Epithelial cell of prostate (primary cell): ENCODE measurements at regions not wholly inside any gene's neighbourhood (a gene's known extent, or its start where the extent isn't known, plus 50 kb on each side); places are given as distances from the start of the nearest gene placed in this dataset.

Experiments used
- DNase-seq: peaks from one replicate; pipeline ENCODE4 v3.0.0-alpha.2; 2011; ENCODE audit warnings: low read depth, low spot score
- H3K27ac ChIP-seq: fragments of 450-650 bp; 2 replicates; pipeline ENCODE4 v1.5.1; 2017; ENCODE audit warnings: mild to moderate bottlenecking

- DNase-seq: no peak
- H3K27ac ChIP-seq: no peak overlapping the region
These were observed 191.4 kb downstream of the TM2D1 start for GRCh38 chr1:61533546-61533945.

DNA sequence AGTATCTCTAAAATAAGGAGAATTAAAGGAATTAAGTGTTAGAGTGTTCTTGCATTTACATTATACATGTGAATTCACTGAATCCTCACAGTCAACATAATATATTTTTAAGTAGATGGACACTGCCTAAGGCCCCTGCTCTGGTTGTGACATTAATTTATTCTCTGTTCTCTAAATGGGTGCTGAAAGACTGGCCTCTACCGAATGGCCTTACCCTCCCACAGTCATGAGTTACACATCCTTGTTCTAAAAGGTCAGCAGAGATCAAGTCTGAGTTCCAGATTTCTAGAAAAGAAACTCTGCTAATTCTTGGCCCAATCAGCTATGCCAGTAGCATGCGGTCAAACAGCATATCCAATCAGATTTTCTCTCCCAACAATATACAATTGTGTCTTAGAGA, 193.2 kb downstream of the TM2D1 start:
- DNase-seq: no peak
- H3K27ac ChIP-seq: no peak overlapping the region

- H3K27ac ChIP-seq: no peak overlapping the region
- DNase-seq: no peak
These were observed 200.9 kb downstream of the TM2D1 start for GRCh38 chr1:61523893-61524605.

- no peak overlapping the region for H3K27ac ChIP-seq
- no peak for DNase-seq
These were observed 201.7 kb downstream of the TM2D1 start for GRCh38 chr1:61523229-61523628.

DNA sequence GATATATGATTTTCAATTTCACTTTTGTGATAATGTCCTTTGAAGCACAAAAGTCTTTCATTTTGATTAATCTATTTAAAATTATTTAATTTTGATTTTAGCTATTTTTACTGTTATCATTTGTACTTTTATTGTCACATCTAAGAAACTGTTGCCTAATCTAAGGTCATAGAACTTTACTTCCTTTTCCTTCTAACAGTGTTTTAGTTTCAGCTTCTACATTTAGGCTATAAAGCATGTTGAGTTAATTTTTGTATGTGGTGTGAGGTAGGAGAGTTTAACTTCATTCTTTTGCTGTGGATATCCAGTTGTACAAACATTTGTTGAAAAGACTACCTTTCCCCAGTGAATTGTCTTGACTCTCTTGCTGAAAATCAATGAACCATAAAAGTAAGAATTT, 204.5 kb downstream of the TM2D1 start:
- peak overlapping the region; percentile 64 for H3K27ac ChIP-seq
- DNase-seq: no peak

- H3K27ac ChIP-seq: peak overlapping the region; percentile 64
- DNase-seq: peak; percentile 18
These were observed 205.3 kb downstream of the TM2D1 start for GRCh38 chr1:61519631-61520030.

- DNase-seq: peak; percentile 72
- H3K27ac ChIP-seq: peak overlapping the region; percentile 64
These were observed 206.1 kb downstream of the TM2D1 start for GRCh38 chr1:61518670-61519400.

- no peak overlapping the region for H3K27ac ChIP-seq
- no peak for DNase-seq
These were observed 207.6 kb downstream of the TM2D1 start for GRCh38 chr1:61517345-61517744.

DNA sequence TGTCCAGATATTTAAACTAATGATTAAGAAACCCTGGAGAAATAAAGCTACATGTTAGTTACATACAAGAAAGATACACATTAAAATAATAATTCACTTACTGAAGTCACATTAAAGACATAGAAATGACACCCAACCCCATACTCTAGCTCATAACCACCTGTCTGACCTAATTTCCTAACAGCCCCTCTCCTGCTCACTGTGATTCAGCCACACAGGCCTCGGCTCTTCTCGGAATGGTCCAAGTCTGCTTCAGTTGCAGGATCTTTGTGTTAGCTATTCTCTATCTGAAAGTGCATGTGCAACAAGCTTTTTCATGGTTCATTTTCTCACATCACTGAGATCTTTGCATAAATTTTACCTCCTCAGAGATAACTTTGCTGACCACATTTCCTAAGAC, 209.8 kb downstream of the TM2D1 start:
- DNase-seq: no peak
- no peak overlapping the region for H3K27ac ChIP-seq
